ENCODE measurements at regions not wholly inside any gene's neighbourhood (a gene's known extent, or its start where the extent isn't known, plus 50 kb on each side); places are given as distances from the start of the nearest gene placed in this dataset.
"Not testable (repeated sequence)": the region's sequence is repeated elsewhere in the genome, so short reads cannot be mapped to it uniquely, and the experiment has no call there.

- no peak for DNase-seq
Observed at GRCh38 chr1:60848583-60849188, 233.7 kb upstream of the NFIA start.

DNA sequence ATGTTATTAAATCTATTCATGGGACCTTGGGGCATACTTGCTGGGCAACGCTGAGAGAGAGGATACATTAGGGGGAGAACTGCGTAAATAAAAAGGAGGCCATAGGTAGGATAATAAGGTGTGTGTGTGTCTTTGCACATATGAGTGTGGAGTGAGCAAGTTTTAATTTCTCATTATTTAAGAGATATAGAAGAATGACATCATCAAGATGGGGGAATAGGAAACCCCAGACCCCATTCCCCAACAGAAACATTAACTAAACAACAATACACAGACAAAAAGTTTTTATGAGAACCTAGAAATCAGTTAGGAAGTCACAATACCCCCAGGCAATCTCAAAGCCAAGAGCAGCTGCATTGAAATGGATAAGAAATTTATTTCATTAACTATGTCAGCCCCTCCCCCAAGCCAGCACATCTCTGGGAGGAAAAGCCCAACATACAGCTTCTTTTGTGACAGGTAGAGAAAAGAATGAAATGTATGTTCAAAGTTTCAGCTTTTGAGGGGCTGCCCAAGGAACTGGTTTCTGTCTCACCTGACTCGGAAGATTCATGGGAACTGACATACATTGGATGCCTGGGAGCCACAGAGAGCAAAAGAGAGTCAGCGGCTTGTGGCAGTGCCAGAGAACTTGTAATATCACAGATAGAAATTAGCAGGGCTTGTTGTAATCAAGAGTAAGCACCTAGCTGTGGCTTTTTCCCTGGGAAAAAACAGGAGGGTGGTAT lies 234.3 kb upstream of the NFIA start:
- no peak for DNase-seq

DNA sequence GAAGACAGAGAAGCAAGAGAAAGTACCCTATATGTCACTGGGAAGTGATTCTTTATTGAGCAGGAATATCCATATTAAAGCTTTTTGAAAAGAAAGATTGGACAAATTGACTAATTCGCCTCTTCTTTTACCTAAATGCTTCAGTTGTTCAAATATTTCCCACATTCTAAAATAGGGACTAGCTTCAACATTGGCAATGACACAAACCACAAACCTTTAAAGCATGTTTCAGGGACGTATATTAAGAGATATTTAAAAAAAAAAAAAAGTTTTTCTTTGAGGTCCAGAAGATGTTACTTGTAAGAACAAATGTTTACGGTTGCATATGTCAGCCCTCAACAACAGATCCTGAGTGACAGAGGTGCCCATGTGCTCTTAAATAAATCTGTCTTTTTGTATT lies 235.0 kb upstream of the NFIA start:
- no peak for DNase-seq

GRCh38 chr1:60845659-60846058 lies 236.7 kb upstream of the NFIA start:
- DNase-seq, result not testable (repeated sequence)

- DNase-seq, result no peak
Observed at GRCh38 chr1:60842304-60842703, 240.1 kb upstream of the NFIA start.

- DNase-seq, result no peak
Observed at GRCh38 chr1:60841116-60842046, 241.0 kb upstream of the NFIA start.

DNA sequence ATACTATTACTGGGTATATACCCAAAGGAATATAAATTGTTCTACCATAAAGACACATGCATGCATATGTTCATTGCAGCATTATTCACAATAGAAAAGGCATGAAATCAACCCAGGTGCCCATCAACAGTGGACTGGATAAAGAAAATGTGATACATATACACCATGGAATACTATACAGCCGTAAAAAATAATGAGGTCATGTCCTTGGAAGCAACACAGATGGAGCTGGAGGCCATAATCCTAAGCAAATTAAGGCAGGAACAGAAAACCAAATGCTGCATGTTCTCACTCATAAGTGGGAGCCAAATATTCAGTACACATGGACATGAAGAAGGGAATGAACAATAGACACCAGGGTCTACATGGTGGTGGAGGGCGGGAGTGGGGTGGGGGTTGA lies 241.9 kb upstream of the NFIA start:
- DNase-seq, result not testable (repeated sequence)

DNA sequence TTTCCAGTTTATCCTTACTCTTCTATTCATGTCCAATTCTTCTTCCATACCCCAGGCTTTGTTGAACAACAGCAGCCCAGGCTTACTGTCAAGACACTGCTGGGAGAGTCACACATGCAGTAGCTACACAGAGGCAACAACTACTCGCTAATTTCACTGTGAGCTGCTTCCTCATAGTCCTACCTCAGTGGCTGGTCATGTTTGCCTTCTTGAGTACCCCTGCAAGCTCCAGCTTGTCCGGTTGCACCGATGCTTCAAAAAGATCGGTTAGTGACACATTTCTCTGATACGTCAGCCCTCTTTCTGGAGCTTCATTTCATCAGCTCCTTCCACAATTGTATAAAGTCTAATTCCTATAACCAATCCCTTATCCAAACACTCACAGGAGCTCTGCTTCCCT lies 246.7 kb upstream of the NFIA start:
- no peak for DNase-seq

GRCh38 chr1:60833173-60833572 lies 249.2 kb upstream of the NFIA start:
- DNase-seq, result no peak

- no peak for DNase-seq
Observed at GRCh38 chr1:60832367-60832766, 250.0 kb upstream of the NFIA start.

DNA sequence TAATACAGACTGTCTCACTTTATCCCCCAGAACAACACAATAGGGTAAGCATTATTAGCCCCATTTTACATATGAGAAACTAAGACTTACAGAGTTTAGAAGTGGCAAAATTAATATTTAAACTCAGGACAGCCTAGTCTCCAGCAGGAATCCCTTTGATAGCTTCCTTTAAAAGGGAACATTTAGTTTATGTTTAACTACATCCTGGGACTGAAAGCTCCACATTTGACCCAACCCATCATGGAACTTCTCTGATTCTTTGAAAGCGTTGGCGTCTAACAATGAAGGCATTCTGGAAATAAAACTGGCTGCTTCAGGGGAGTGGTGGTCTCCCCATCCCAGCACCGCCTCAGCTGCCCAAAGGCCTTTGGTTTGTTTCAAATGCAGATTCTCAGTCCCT lies 250.6 kb upstream of the NFIA start:
- DNase-seq, result no peak

GRCh38 chr1:60828944-60829343 lies 253.4 kb upstream of the NFIA start:
- no peak for DNase-seq

- DNase-seq, result no peak
Observed at GRCh38 chr1:60826320-60827094, 255.9 kb upstream of the NFIA start.

DNA sequence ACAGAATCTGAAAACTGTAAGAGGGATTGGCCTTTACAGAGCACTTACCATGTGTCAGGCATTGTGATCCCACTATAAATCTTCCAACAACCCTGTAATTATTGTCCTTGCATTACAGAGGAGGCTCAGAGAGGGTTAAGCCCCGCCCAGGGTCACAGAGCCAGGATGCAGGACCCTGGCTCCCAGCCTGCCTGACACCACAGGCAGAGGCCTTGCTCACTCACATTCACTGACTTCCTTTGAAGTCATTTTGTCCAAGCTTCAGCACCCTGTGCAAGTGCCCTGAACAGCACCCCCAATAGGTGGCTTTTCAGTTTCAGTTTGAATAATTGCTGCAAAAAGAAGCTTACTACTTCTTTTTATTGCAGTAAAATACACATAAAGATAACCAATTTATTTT lies 256.8 kb upstream of the NFIA start:
- DNase-seq, result no peak

- no peak for DNase-seq
Observed at GRCh38 chr1:60823151-60823550, 259.2 kb upstream of the NFIA start.

- no peak for DNase-seq
Observed at GRCh38 chr1:60822252-60822651, 260.1 kb upstream of the NFIA start.

DNA sequence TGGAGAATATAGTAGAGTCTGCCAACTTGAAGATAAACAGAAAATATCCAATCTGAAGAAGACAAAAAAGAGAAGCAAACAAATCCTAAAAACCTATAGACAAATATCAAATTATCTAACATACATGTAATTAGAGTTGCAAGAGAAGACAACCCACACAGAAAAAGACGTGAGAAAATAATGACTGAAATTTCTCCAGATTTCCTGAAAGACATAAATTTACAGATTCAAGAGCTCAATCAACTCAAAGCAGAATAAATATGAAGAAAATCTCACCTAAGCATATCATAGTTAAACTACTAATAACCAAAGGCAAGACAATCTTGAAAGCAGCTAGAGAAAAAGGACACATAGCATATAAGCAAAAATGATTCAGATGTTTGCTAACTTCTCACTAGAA lies 261.2 kb upstream of the NFIA start:
- DNase-seq, result no peak

- no peak for DNase-seq
Observed at GRCh38 chr1:60818969-60819701, 263.2 kb upstream of the NFIA start.

DNA sequence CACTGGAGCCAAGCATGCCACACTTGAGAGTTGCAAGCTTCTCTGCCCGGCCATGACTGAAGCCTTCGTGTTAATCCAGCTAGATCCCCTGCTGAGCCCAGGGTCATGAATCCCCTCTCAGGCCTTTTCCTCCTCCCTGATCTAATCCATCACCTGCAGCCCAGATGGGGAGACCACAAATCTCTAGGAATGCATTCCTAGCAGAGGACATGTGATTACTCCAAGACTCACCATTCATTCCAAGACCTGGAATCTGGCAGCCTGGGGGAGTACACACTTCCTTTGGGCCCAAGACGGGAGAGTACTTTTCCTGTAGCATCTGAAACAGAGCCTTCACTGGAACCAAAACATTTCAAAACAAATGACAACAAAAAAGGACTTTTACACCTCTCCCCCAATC lies 269.3 kb upstream of the NFIA start:
- no peak for DNase-seq

GRCh38 chr1:60809204-60809980 lies 273.0 kb upstream of the NFIA start:
- no peak for DNase-seq

GRCh38 chr1:60808676-60809075 lies 273.7 kb upstream of the NFIA start:
- no peak for DNase-seq

All from CD4-positive, alpha-beta T cell treated with Interleukin-17A for 4 hours (primary cell).